ENCODE measurements at regions not wholly inside any gene's neighbourhood (a gene's known extent, or its start where the extent isn't known, plus 50 kb on each side); places are given as distances from the start of the nearest gene placed in this dataset.
"Not testable (repeated sequence)": the region's sequence is repeated elsewhere in the genome, so short reads cannot be mapped to it uniquely, and the experiment has no call there.

- CTCF ChIA-PET = no interaction called here
- Mint-ChIP-seq H3K27ac (no peak overlapping the region), H3K27me3 (no peaks in the 10 kb centered on the region), H3K4me1 (no peaks in the 10 kb centered on the region), H3K36me3 (no peaks in the 10 kb centered on the region), H3K4me3 (no peak overlapping the region), H3K9me3 (ENCODE audit: low read depth) (no peaks in the 10 kb centered on the region)
- DNase-seq (no peak), ATAC-seq (no peak)
These were observed 368.3 kb upstream of the OLFM3 start for GRCh38 chr1:102365071-102365470.

- Mint-ChIP-seq H3K9me3 (ENCODE audit: low read depth) (no peaks in the 10 kb centered on the region), H3K4me1 (no peaks in the 10 kb centered on the region), H3K27me3 (no peaks in the 10 kb centered on the region), H3K4me3 (no peak overlapping the region), H3K27ac (no peak overlapping the region), H3K36me3 (no peaks in the 10 kb centered on the region)
- ATAC-seq = no peak
- no peak for DNase-seq
- CTCF ChIA-PET = no interaction called here
These were observed 339.9 kb upstream of the OLFM3 start for GRCh38 chr1:102336602-102337001.

DNA sequence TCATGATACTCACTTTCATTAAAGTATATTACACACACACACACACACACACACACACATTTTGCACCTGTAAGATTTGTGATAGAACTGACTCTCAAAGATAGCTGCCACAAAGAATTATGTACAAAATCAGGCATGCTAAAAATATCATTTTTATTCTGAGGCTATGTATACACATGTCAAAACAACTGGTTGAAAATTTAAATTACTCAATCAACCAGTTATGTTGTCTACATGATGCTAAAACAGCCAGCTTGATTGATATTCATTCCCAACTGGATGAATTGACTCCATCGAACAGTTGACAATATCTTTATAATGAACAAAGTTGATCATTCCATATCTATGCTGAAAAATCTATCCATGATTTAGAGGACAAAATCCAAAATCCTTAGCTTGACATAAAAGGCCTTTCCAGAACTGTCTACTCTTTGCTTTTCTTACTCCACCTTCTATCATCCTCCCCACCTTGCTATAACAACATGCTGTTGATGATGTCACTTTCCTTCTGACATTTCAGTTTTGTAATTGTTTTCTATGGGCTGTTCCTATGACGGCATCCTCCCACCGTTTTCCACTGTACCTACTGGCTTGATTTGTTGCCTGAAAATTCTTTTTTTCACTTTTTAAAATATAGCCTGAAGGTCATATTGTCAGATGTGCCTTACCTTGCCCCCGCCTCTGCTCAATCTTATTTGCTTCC is 321.5 kb upstream of the OLFM3 start:
- CTCF ChIA-PET = no interaction called here
- DNase-seq (no peak), ATAC-seq (no peak)
- Mint-ChIP-seq H3K9me3 (ENCODE audit: low read depth) (no peaks in the 10 kb centered on the region), H3K36me3 (no peaks in the 10 kb centered on the region), H3K4me1 (no peaks in the 10 kb centered on the region), H3K4me3 (no peak overlapping the region), H3K27me3 (no peaks in the 10 kb centered on the region), H3K27ac (no peak overlapping the region)

DNA sequence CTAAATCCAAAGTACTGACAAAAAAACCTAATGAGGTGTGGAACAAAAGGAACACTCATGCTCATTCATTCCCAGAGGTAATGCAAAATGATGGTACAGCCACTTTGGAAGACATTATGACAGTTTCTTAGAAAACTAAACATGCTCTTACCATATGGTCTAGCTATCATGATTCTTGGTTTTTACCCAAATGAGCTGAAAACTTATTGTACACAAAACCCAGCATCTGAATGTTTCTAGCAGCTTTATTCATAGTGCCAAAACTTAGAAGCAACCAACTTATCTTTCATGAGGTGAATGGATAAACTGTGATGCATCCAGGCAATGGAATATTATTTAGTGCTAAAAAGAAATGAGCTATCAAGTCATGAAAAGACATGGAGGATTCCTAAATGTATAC is 318.4 kb upstream of the OLFM3 start:
- H3K4me3 Mint-ChIP-seq = no peak overlapping the region
- ATAC-seq = no peak

GRCh38 chr1:102296116-102296515 is 299.4 kb upstream of the OLFM3 start:
- H3K9me3 Mint-ChIP-seq (ENCODE audit: low read depth) = peaks cover 9% of the 10 kb centered on the region
- no peak for DNase-seq
- no peak for ATAC-seq
- CTCF ChIA-PET = no interaction called here
- H3K4me1 Mint-ChIP-seq = no peaks in the 10 kb centered on the region
- H3K36me3 Mint-ChIP-seq = no peaks in the 10 kb centered on the region
- H3K27me3 Mint-ChIP-seq = no peaks in the 10 kb centered on the region
- no peak overlapping the region for H3K4me3 Mint-ChIP-seq
- H3K27ac Mint-ChIP-seq = no peak overlapping the region

More for the DNA sequence above, 318.4 kb upstream of the OLFM3 start:
- H3K9me3 Mint-ChIP-seq (ENCODE audit: low read depth) = no peaks in the 10 kb centered on the region
- CTCF ChIA-PET = no interaction called here
- no peaks in the 10 kb centered on the region for H3K27me3 Mint-ChIP-seq
- no peaks in the 10 kb centered on the region for H3K36me3 Mint-ChIP-seq
- no peak overlapping the region for H3K27ac Mint-ChIP-seq
- H3K4me1 Mint-ChIP-seq = no peaks in the 10 kb centered on the region
- DNase-seq = no peak

GRCh38 chr1:102282955-102283354 is 286.2 kb upstream of the OLFM3 start:
- Mint-ChIP-seq H3K36me3 (no peaks in the 10 kb centered on the region), H3K27ac (no peak overlapping the region), H3K9me3 (ENCODE audit: low read depth) (peaks cover 9% of the 10 kb centered on the region), H3K27me3 (no peaks in the 10 kb centered on the region), H3K4me3 (no peak overlapping the region), H3K4me1 (no peaks in the 10 kb centered on the region)
- ATAC-seq = no peak
- CTCF ChIA-PET = no interaction called here
- no peak for DNase-seq

- H3K4me3 Mint-ChIP-seq = no peak overlapping the region
- CTCF ChIA-PET = no interaction called here
- ATAC-seq (no peak), DNase-seq (no peak)
- H3K27me3 Mint-ChIP-seq = no peaks in the 10 kb centered on the region
- no peaks in the 10 kb centered on the region for H3K36me3 Mint-ChIP-seq
- no peaks in the 10 kb centered on the region for H3K4me1 Mint-ChIP-seq
- H3K27ac Mint-ChIP-seq = no peak overlapping the region
- H3K9me3 Mint-ChIP-seq (ENCODE audit: low read depth) = peaks cover 3% of the 10 kb centered on the region
These were observed 266.3 kb upstream of the OLFM3 start for GRCh38 chr1:102262994-102263393.

DNA sequence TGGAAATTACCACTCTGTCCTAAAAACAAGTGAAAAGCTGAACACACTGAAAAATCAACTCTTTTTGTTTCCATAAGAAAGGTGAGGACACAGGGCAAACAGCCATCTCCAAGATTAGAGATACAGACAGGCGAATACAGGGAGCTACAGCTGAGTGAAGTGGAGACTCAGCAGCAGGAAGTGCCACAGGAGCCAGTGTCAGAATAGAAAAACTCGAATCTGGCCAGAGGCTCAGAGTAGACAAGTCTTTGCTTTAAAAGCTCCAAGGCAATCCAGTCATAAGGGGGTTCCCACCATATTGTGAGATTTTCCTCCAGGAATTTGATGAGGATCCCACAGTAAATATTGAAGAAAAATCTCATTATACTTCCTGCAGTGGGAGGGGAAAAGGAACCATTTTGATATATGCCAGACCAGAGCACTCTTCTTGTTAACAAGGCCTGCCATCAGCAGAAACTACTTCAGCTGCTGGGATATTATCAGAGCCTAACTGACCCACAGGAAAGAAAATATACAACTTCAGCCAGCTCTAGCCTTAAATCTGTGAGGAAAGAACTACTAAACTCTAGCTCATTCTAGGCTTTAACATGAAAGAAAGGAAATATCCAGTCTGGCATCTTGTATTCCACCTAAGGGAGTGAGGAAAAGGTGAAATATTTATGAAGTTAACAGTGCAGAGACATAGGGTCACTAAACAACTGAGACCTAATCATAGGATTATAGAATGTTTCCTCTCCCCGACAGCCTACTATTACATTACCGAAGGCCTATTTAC is 256.2 kb upstream of the OLFM3 start:
- H3K4me1 Mint-ChIP-seq = no peaks in the 10 kb centered on the region
- no peak overlapping the region for H3K4me3 Mint-ChIP-seq
- no peak overlapping the region for H3K27ac Mint-ChIP-seq
- no peak for DNase-seq
- H3K9me3 Mint-ChIP-seq (ENCODE audit: low read depth) = no peaks in the 10 kb centered on the region
- no peaks in the 10 kb centered on the region for H3K27me3 Mint-ChIP-seq
- CTCF ChIA-PET = no interaction called here
- H3K36me3 Mint-ChIP-seq = no peaks in the 10 kb centered on the region
- no peak for ATAC-seq

DNA sequence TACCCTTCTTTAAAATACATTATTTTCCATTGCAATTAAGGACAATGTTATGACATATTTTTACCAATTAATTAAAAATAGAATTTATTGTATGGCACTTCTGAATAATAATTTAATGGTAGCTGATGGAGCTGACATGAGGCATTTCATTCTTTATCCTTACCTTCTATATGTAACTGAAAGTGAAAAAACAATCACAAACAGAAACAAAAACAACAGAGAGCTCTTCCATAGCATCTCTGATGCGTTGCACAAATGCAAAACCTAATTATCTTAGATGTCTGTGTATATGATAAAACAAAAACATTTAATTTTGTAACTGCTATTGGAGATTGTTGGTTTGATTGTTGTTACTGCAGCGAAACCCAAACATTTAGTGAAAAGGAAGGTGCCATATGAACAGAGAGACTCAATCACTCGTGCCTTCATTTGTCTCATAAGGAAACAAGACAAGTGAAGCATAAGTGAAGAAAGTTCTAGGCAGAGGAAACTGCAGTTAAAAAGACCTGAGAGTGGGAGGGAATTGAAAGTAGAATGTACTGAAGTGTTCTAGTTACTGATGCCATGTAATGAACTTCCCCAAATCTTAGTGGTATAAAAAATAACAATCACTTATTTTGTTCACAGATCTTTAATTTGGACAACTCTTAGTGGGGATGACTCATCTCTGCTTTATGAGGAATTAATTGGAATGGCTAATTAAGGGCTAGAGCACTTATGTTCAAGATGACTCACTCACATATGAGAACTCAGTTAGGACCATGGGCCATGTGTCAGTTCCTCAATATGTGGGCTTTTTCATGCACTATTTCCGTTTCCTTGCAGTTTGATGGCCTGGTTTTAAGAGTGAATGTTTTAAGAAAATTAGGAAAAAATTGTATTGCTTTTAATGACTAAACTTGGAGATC is 245.0 kb upstream of the OLFM3 start:
- DNase-seq = no peak

DNA sequence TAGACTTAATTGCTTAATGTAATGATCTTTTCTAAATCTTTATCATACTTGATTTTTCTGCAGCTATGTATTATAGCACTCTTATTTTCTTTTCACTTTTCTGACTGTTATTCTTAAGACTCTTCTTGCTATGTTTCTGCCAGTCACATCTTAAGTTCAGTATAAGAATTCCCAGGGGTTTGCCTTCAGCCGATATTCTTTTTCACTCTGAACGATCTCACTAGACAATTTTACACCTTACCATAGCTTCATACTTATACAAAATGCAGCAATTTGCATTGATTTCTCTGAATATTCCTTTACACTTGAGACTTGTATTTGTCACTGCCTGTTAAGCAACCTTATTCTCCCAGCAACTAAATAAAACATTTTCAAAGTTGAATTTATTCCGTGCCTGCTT is 242.5 kb upstream of the OLFM3 start:
- Mint-ChIP-seq H3K4me3 (no peak overlapping the region), H3K9me3 (ENCODE audit: low read depth) (no peaks in the 10 kb centered on the region), H3K27me3 (no peaks in the 10 kb centered on the region), H3K4me1 (no peaks in the 10 kb centered on the region), H3K27ac (no peak overlapping the region), H3K36me3 (no peaks in the 10 kb centered on the region)
- DNase-seq (no peak), ATAC-seq (no peak)
- CTCF ChIA-PET = no interaction called here

More for the DNA sequence above, 245.0 kb upstream of the OLFM3 start:
- Mint-ChIP-seq H3K4me3 (no peak overlapping the region), H3K4me1 (no peaks in the 10 kb centered on the region), H3K36me3 (no peaks in the 10 kb centered on the region), H3K9me3 (ENCODE audit: low read depth) (no peaks in the 10 kb centered on the region), H3K27me3 (no peaks in the 10 kb centered on the region), H3K27ac (no peak overlapping the region)
- no peak for ATAC-seq
- CTCF ChIA-PET = no interaction called here

GRCh38 chr1:102234753-102235359 is 238.1 kb upstream of the OLFM3 start:
- Mint-ChIP-seq H3K9me3 (ENCODE audit: low read depth) (peaks cover 2% of the 10 kb centered on the region), H3K36me3 (no peaks in the 10 kb centered on the region), H3K4me1 (no peaks in the 10 kb centered on the region), H3K4me3 (no peak overlapping the region), H3K27me3 (no peaks in the 10 kb centered on the region), H3K27ac (no peak overlapping the region)
- CTCF ChIA-PET = no interaction called here
- DNase-seq = no peak
- no peak for ATAC-seq

GRCh38 chr1:102219463-102219862 is 222.7 kb upstream of the OLFM3 start:
- Mint-ChIP-seq H3K4me3 (no peak overlapping the region), H3K36me3 (no peaks in the 10 kb centered on the region), H3K27ac (no peak overlapping the region), H3K9me3 (ENCODE audit: low read depth) (peaks cover 7% of the 10 kb centered on the region), H3K4me1 (no peaks in the 10 kb centered on the region), H3K27me3 (no peaks in the 10 kb centered on the region)
- ATAC-seq (no peak), DNase-seq (no peak)
- CTCF ChIA-PET = no interaction called here

- ATAC-seq, H3K36me3 Mint-ChIP-seq, H3K4me1 Mint-ChIP-seq, H3K27ac Mint-ChIP-seq, H3K27me3 Mint-ChIP-seq, H3K4me3 Mint-ChIP-seq, DNase-seq, CTCF ChIA-PET: not testable (repeated sequence)
- peaks cover 13% of the 10 kb centered on the region for H3K9me3 Mint-ChIP-seq (ENCODE audit: low read depth)
These were observed 214.2 kb upstream of the OLFM3 start for GRCh38 chr1:102210891-102211290.

Measured in activated CD8-positive, alpha-beta memory T cell treated with anti-CD3 and anti-CD28 coated beads, Interleukin-2, amount 10 ng/mL, durations not matched to agents 7 days and 5 days (primary cell).